ENCODE measurements at regions not wholly inside any gene's neighbourhood (a gene's known extent, or its start where the extent isn't known, plus 50 kb on each side); places are given as distances from the start of the nearest gene placed in this dataset.

- H3K9me3 ChIP-seq, result no peaks in the 10 kb centered on the region
- no peak overlapping the region for H3K27ac ChIP-seq
- no peaks in the 10 kb centered on the region for H3K4me1 ChIP-seq
- TF ChIP-seq CTCF (IDR thresholded peaks at IDR 0.05), result peak in 1 of 2 experiments; percentile 9
- DNase-seq, result no peak
- H3K4me3 ChIP-seq, result no peak overlapping the region
- H3K27me3 ChIP-seq, result no peaks in the 10 kb centered on the region
- intact Hi-C loops (cut with DNase I; ENCODE audit: low total_unique reads), result no loop called here
- no peaks in the 10 kb centered on the region for H3K36me3 ChIP-seq
Measured at GRCh38 chr2:23312996-23313606, 71.9 kb upstream of the KLHL29 start.

GRCh38 chr2:23314687-23315086, 70.3 kb upstream of the KLHL29 start:
- Histone ChIP-seq H3K27me3 (no peaks in the 10 kb centered on the region), H3K27ac (no peak overlapping the region), H3K9me3 (no peaks in the 10 kb centered on the region), H3K4me1 (no peaks in the 10 kb centered on the region), H3K36me3 (no peaks in the 10 kb centered on the region), H3K4me3 (no peak overlapping the region)
- intact Hi-C loops (cut with DNase I; ENCODE audit: low total_unique reads), result no loop called here
- TF ChIP-seq CTCF (IDR thresholded peaks at IDR 0.05), result no peak
- no peak for DNase-seq

- H3K27me3 ChIP-seq, result no peaks in the 10 kb centered on the region
- intact Hi-C loops (cut with DNase I; ENCODE audit: low total_unique reads), result no loop called here
- no peak overlapping the region for H3K27ac ChIP-seq
- DNase-seq, result no peak
- no peak overlapping the region for H3K4me3 ChIP-seq
- no peak for TF ChIP-seq CTCF (IDR thresholded peaks at IDR 0.05)
- H3K9me3 ChIP-seq, result no peaks in the 10 kb centered on the region
- H3K36me3 ChIP-seq, result no peaks in the 10 kb centered on the region
- no peaks in the 10 kb centered on the region for H3K4me1 ChIP-seq
Measured at GRCh38 chr2:23320058-23320457, 64.9 kb upstream of the KLHL29 start.

- Histone ChIP-seq H3K4me3 (no peak overlapping the region), H3K27ac (no peak overlapping the region), H3K36me3 (no peaks in the 10 kb centered on the region), H3K9me3 (no peaks in the 10 kb centered on the region), H3K27me3 (no peaks in the 10 kb centered on the region), H3K4me1 (no peaks in the 10 kb centered on the region)
- intact Hi-C loops (cut with DNase I; ENCODE audit: low total_unique reads), result no loop called here
- no peak for DNase-seq
- no peak for TF ChIP-seq CTCF (IDR thresholded peaks at IDR 0.05)
Measured at GRCh38 chr2:23321751-23322150, 63.2 kb upstream of the KLHL29 start.

GRCh38 chr2:23322567-23323197, 62.3 kb upstream of the KLHL29 start:
- Histone ChIP-seq H3K4me3 (no peak overlapping the region), H3K4me1 (no peaks in the 10 kb centered on the region), H3K27ac (no peak overlapping the region), H3K36me3 (no peaks in the 10 kb centered on the region), H3K9me3 (no peaks in the 10 kb centered on the region), H3K27me3 (no peaks in the 10 kb centered on the region)
- intact Hi-C loops (cut with DNase I; ENCODE audit: low total_unique reads), result no loop called here
- DNase-seq, result no peak
- TF ChIP-seq CTCF (IDR thresholded peaks at IDR 0.05), result no peak
